HG02642 (cell line): ENCODE measurements at regions not wholly inside any gene's neighbourhood (a gene's known extent, or its start where the extent isn't known, plus 50 kb on each side); places are given as distances from the start of the nearest gene placed in this dataset.

Source experiments
- ATAC-seq: cut with Tn5 transposase; IDR thresholded peaks from one replicate; pipeline ENCODE4 v1.9.1; 2021; ENCODE audit warnings: mild to moderate bottlenecking; ENCODE audit not compliant: unreplicated experiment, poor library complexity

DNA sequence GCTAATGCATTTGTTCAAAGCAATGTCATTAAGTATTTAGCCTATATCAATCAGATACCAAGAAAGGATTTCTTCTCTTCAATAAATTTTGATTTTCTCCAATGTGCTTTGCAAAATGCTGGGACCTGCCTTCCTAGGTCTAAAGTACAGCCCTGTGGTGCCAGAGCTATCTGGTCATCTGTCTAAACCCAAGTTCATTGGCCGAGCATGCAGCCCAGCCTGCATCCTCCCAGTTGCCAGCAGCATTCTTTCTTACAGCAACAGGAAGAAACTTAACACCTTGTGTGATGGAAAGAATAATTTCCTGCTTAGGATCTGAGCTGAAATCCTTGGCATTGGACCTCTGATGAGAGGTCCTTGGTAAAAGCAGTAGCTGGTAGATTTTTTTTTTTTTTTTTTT, 310.0 kb downstream of the RBM26 start:
- ATAC-seq, result no peak

DNA sequence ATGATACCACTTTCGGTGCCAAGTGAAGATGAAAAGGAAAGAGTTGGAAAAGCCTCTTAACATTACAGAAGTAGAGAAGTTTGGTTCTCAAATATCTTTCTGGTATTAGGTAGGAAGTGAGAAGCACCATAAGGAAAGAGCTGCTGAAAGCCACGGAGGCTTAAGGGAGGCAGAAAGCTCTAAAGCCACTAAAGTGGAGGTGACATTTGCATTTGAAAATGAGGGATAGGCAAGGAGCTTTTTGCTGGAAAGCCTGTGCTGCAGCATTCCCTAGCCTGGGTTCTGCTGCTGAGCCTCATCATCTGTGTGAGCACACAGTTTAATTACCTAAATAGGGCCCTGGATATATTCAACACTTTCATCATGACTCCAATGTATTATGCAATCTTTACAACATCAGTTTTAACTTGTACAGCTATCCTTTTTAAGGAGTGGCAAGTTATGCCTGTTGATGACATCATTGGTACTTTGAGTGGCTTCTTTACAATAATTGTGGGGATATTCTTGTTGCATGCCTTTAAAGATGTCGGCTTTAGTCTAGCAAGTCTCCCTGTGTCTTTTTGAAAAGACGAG, 315.4 kb downstream of the RBM26 start:
- no peak for ATAC-seq

DNA sequence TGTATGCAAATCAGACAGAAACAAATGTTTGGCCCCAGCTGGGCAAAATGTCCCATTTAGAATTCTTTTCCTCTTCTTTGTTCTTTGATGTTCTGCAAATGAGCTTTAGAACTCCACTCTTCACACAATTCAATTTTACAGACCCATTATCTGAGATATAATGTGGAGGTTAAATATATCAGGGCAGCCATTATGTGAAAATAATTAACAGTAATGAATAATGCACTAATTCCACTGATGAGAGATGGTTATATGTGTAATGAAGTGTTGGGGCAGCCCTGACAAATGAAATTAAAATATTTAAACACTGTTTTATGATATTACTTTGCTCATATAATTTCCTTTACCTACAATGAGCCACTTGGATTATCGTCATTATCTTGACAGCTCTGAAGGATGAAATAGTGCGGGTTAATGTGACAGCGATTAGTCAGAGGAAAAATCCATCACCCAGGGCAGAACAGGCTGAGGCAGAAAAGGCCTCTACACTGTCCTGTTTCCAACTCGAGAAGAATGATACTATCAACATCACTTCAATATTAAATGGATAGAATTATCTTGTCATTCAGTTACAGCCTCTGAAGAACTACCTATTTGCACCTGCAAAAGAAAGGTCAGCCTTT, 321.1 kb downstream of the RBM26 start:
- ATAC-seq, result no peak

DNA sequence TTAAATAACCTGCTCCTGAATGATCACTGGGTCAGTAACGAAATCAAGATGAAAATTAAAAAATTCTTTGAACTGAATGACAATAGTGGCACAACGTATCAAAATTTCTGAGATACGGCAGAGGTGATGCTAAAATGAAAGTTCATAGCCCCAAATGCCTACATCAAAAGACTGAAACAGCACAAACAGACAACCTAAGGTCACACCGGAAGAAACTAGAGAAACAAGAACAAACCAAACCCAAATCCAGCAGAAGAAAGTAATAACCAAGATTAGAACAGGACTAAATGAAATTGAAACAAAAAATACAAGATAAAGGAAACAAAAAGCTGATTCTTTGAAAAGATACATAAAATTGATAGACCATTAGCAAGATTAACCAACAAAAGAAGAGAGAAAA, 324.1 kb downstream of the RBM26 start:
- no peak for ATAC-seq

DNA sequence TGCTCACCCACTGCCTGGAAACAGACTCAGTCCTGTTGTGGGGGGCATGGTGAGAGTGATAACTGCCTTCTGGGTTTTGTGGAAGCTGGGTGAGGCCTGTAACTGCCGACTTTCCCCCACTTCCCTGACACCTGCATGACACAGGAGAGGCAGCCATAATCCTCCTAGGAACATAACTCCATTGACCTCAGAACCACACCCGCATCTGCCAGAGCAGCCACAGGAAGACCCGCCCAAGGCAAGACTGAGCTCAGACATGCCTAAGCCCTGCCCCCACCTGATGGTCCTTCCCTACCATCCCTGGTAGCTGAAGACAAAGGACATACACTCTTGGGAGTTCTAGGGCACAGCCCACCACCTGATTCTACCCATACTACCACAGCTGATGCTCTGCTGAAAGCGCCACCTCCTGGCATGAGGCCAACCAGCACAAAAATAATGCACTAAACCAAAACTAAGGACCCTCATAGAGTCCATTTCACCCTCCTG, 326.7 kb downstream of the RBM26 start:
- no peak for ATAC-seq

DNA sequence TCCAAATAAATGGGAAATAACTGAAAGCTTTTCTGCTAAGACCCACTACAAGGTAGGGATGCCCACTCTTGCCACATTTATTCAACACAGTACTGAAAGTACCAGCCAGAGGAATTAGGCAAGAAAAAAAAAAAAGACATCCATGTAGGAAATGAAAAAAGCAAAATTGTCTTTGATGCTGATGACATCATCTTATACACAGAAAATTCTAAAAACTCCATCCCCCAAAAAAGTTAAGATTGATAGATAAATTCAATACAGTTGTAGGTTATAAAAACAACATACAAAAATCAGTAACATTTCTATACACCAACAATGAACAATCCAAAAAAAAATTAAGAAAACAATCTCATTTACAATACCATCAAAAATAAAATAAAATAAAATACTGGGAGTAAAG, 330.4 kb downstream of the RBM26 start:
- ATAC-seq, result no peak

DNA sequence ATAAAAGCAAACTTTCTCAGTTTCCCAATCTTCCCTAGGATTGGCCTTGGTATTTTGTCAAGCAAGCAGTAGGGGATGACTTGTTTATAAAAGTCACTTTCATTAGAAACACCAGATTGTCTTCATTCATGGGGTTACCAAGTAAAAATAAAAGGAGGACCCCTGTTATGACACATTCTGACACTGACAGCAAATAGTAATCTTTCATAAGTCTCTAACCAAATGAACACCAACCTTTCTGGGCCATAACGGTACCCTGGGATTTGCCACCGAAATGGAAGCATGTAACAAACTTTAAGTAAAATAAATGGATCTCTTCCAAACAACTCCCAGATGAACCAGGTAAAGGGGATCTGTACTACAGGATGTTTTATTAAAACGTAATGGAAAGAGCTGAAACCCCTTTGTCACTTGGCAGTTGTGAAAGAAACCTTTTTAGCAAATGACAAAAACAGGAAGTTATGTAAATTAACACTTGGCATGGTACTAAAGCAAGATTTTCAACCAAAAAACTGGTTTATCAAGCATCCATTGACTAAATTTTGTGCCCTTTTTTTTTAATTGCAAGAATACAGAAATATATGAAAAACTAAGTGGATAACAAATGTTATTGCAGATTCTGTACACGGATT, 335.6 kb downstream of the RBM26 start:
- peak; percentile 64 for ATAC-seq

DNA sequence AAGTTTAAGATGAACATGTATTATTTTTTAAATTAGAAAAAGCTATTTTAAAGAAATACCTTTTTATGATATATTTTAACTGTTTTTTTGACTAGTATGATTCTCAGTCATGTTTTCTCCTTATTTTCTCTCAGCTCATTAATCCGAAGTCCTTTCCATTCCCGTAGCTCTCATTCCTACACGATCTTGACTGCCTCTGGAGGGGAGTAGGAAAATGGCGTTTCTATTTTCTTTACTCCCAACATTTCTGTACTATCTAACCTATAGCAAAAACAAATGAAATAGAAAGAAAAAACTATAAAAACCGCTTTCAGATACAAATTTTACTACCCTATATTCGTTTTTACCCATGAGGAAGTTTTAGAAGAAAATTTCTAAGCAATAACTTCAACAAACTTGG, 343.8 kb downstream of the RBM26 start:
- no peak for ATAC-seq

DNA sequence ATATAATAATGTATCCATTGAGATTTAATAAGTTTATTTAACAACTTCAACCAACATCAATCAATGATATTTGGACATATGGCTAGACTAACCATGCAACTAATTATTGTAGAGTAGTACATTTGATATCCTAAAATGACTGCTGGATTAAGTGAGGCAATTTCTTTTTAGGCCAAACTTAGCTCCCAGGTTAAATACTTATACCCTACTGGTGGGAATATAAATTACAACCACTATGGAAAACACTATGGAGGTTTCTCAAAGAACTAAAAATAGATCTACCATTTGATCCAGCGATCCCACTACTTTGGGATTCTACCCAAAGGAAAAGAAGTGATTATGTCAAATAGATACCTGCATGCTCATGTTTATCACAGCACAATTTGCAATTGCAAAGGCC, 345.8 kb downstream of the RBM26 start:
- no peak for ATAC-seq

DNA sequence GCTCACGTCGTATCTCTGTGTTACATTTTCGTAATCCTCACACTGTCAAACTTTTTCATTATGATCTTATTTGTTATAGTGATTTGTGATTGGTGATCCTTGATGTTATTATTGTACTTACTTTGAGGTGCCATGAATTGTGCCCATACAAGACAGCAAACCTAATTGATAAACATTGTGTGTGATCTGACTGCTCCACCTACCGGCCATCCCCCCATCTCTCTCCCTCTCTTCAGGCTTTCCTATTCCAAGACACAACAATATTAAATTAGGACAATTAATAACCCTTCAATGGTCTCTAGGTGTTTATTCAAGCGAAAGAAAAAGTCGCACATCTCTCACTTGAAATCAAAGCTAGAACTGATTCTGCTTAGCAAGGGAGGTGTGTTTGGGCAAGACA, 349.3 kb downstream of the RBM26 start:
- ATAC-seq, result no peak

DNA sequence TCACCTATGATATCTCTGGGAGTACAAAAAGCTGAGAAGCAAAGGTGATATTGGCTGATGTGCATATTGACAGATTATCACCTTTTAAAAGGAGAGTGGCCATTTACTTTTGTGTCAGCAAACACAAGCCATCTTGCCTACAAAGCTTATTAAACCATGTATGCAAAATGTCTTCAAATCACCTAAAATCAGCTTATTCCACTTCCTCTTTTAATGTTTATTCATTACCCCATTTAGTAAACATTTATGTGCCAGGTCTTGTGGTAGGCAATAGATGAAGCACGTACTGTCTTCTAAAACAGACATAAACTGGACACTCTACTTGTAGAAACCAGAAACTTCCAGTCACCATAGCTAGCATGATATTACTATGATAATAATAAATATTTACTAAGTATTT, 354.6 kb downstream of the RBM26 start:
- ATAC-seq, result no peak

DNA sequence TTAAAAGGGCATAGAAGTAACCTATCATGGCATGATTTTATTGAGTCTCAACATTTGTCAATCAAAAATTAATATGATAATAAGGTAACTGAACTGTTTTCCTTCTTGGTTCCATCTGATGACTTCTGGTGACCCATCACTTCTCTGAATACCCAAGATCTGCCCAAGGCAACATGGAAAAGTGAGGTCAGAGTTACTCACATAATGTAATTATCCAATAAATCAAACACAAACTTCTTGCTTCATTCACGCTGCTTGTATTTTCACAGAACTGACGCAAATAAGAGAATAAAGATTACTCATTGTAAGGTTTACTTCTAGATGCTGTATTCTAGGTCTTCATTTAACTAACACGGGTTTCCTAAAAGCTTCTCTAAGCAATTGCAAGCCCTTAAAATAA, 361.6 kb downstream of the RBM26 start:
- no peak for ATAC-seq

DNA sequence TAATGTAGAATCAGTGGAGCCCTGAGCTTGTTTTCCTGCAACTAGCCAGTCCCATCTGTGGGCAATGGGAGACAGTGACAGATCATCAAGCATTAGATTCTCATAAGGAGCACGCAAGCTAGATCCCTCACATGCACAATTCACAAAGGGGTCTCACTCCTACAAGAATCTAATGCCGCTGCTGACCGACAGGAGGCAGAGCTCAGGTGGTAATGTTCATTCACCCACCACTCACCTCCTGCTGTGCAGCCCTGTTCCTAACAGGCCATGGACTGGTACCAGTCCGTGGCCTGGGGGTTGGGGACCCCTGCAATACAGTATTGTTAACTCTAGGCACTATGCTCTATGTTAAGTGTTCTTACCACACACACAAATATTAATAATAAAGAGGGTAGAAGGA, 362.8 kb downstream of the RBM26 start:
- ATAC-seq, result no peak

DNA sequence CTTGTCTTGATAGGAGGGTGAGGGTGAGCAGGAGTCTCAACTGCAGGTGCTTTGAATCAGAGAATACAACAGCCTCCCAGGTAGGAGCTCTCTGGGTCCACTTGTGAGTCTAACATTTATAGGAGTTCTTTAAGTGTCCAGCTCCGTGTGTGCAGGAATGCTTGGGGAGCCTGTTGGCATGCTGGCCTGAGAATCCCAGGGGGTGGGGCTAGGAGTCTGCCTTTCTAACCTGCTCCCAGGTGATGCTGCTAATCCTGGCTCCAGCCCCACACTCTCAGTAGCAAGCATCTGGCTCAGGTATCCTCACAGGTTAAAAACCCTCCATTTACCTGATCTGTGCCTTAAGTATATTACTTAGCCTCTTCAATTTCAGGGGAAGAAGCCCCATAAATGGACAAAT, 368.9 kb downstream of the RBM26 start:
- no peak for ATAC-seq

DNA sequence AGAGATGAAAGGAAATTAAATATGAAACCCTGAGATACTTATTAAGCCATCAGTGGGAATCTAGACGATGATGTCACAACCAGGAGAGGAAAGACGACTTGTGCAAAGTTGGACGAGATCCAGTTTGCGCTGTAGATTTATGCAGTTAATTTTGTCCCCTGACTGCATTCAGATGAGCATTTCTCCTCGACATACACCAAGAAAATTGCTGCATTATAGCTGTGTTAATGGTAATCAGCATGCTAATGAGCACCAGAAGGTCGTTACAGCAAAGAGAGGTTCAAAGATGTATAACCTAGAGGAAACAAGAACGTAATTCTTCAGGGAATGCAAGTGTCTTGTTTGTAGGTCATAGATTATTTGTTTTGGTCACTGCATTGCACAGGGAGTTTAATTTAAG, 371.7 kb downstream of the RBM26 start:
- no peak for ATAC-seq

DNA sequence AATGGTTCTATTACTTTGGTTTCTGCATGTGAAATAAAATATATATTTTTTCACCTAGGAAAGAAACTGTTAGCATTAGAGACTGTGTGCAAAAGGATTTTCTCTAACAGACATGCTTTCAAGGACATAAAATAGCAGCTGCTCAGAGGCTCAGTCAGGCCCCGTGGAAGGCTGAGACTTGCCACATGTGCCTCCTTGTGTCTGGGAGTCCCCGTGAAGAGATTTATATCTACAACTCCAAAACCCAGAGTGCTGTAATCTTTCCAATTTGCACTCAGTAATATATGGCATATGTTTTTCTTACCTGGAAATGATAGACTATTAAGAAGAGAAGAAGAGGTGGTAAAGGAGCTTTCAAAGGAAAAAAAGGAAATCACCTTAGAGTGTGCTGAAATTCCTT, 371.6 kb upstream of the OBI1 start:
- no peak for ATAC-seq

DNA sequence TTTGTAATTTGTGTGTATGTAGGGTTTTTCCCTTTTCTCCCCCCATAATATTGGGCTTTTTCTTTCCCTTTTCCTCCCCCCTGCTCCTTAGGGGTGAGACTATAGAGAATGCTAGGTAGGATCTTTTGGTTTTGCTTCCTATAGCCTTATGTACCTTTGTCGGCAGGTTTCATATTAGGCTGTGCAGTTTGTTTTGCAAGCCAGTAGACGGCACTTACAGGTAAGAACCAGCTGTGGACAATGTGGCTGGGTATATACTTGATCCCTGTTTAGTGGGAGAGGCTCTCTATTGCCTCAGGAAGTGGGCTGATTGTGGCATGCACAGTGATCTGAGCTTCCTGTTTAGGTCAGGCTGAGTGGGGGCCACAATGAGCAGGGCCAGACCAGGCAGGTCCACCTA, 359.2 kb upstream of the OBI1 start:
- no peak for ATAC-seq

DNA sequence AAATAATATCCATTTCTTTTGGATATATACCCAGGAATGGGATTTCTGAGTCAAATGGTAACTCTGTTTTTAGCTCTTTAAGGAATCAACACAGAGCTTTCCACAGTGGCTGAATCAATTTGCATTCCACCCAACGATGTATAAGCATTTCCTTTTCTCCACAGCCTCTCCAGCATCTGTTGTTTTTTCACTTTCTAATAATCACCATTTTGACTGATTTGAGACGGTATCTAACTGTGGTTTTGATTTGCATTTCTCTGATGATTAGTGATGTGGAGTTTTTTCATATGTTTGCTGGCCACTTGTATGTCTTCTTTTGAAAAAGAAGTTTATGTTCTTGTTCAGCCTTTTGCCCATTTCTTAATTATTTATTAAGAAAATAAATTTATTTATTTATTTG, 352.2 kb upstream of the OBI1 start:
- no peak for ATAC-seq

DNA sequence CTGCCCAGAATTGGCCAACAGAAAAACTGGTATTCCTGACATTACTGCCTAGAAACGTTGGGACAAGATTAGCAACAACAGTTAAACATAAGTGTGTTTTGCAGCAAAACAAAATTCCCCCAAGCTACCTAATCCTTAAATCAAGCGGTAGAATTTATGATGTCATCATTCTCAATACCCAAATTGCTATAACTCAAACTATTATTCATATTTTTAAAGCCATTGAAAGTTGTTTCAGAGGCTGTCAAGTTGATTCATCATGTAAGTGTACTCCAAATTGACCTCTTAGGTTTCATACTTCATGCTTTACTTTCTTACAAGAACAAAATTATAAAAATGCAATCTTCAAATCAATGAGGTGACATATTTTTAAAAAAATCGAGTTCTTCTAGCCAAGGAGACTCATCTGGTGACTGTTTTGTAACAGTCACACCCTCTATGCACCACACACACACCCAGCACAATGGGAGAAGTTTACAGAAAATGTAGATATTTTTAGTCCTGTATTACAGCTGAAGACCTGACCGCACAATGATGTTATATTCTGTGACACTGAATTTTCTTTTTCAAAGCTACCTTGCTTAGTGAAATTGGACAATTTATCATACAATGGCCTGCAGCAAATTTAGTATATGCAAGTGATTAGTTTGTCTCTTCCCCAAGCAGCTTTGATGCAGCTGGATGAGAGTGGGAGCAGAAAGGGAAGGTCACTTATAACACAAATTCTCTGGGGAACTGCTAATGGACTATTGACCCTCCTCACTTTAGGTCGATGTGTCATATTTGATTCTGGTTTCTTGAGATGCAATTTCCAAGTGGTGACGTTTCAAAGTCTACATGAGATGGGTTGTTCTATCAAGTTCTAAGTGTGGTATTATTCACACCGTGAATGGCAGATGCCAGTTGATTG, 345.3 kb upstream of the OBI1 start:
- ATAC-seq, result no peak

DNA sequence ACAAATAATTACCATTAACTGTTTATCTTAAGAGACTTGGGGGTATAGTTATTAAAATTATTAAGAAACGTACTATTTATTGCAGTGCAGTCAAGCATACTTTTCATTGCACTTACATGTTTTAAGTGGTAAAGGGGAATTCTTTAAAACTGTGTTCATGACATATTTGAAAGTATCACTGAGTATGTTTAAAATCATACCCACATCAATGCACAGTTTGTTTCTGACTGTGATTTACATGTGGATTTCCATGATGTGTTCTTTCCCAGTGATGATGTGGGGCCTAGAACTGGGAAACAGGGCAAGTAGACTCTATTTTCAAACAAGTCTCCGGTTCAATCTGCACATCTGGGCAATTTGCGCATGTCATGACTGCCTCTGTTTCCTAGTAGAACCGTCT, 340.5 kb upstream of the OBI1 start:
- no peak for ATAC-seq
